SK-N-SH treated with all-trans-retinoic acid at 6 μM for 48 hours (cell line): ENCODE measurements at regions not wholly inside any gene's neighbourhood (a gene's known extent, or its start where the extent isn't known, plus 50 kb on each side); places are given as distances from the start of the nearest gene placed in this dataset.

Experiments
- ATAC-seq: fragments of 200-7000 bp; cut with Tn5 transposase; 3 replicates; pipeline ENCODE4 v1.9.1; 2020; ENCODE audit warnings: mild to moderate bottlenecking, moderate library complexity
- ARNTL ChIP-seq: fragments of 450-650 bp; formaldehyde crosslinking; IDR thresholded peaks from 2 replicates; pipeline ENCODE4 v1.5.0; 2020; ENCODE audit warnings: low read depth, mild to moderate bottlenecking, moderate library complexity, borderline replicate concordance
- BACH2 ChIP-seq: fragments of 250-450 bp; sonication (Bioruptor Pico); IDR thresholded peaks from 2 replicates; pipeline ENCODE4 v1.9.0; 2021; ENCODE audit warnings: mild to moderate bottlenecking, borderline replicate concordance
- CREB5 ChIP-seq: fragments of 250-450 bp; sonication (Bioruptor Pico); IDR thresholded peaks from 2 replicates; pipeline ENCODE4 v1.5.1; 2020; ENCODE audit warnings: low read depth, mild to moderate bottlenecking, moderate library complexity
- CSDC2 ChIP-seq: fragments of 250-450 bp; sonication (Bioruptor Pico); IDR thresholded peaks from 2 replicates; pipeline ENCODE4 v1.5.0; 2020; ENCODE audit warnings: mild to moderate bottlenecking, moderate library complexity
- CSRNP3 ChIP-seq: fragments of 250-450 bp; sonication (Bioruptor Pico); IDR thresholded peaks from 2 replicates; pipeline ENCODE4 v1.5.1; 2021; ENCODE audit warnings: mild to moderate bottlenecking, moderate library complexity
- GLIS3 ChIP-seq: fragments of 250-450 bp; sonication (Bioruptor Pico); IDR thresholded peaks from 2 replicates; pipeline ENCODE4 v1.5.0; 2020; ENCODE audit warnings: mild to moderate bottlenecking, moderate library complexity
- ISL1 ChIP-seq: fragments of 250-450 bp; sonication (Bioruptor Pico); IDR thresholded peaks from 2 replicates; pipeline ENCODE4 v2.1.2; 2022; ENCODE audit warnings: mild to moderate bottlenecking, moderate library complexity
- OSR1 ChIP-seq: fragments of 250-450 bp; sonication (Bioruptor Pico); IDR thresholded peaks from 2 replicates; pipeline ENCODE4 v1.8.0; 2022; ENCODE audit warnings: moderate library complexity, mild to moderate bottlenecking, inconsistent platforms
- PATZ1 ChIP-seq: fragments of 250-450 bp; sonication (Bioruptor Pico); IDR thresholded peaks from 2 replicates; pipeline ENCODE4 v1.8.0; 2020; ENCODE audit warnings: mild to moderate bottlenecking, moderate library complexity, borderline replicate concordance
- POU6F1 ChIP-seq: fragments of 250-450 bp; sonication (Bioruptor Pico); IDR thresholded peaks from 2 replicates; pipeline ENCODE4 v1.8.0; 2021; ENCODE audit warnings: low read depth, mild to moderate bottlenecking, moderate library complexity, borderline replicate concordance
- PPARA ChIP-seq: fragments of 250-450 bp; sonication (Bioruptor Pico); IDR thresholded peaks from 2 replicates; pipeline ENCODE4 v1.5.0; 2020; ENCODE audit warnings: mild to moderate bottlenecking, borderline replicate concordance
- RARB ChIP-seq: fragments of 250-450 bp; sonication (Bioruptor Pico); IDR thresholded peaks from 2 replicates; pipeline ENCODE4 v1.8.0; 2021; ENCODE audit warnings: mild to moderate bottlenecking, moderate library complexity
- TCF4 ChIP-seq: fragments of 250-450 bp; sonication (Bioruptor Pico); IDR thresholded peaks from 2 replicates; pipeline ENCODE4 v1.8.0; 2021; ENCODE audit warnings: mild to moderate bottlenecking, moderate library complexity, borderline replicate concordance
- TOX ChIP-seq: fragments of 250-450 bp; sonication (Bioruptor Pico); IDR thresholded peaks from 2 replicates; pipeline ENCODE4 v1.8.0; 2021; ENCODE audit warnings: mild to moderate bottlenecking, moderate library complexity, borderline replicate concordance
- TSHZ2 ChIP-seq: fragments of 250-450 bp; sonication (Bioruptor Pico); IDR thresholded peaks from 2 replicates; pipeline ENCODE4 v1.5.0; 2020; ENCODE audit warnings: mild to moderate bottlenecking, moderate library complexity
- ZC3H10 ChIP-seq: fragments of 250-450 bp; sonication (Bioruptor Pico); IDR thresholded peaks from 2 replicates; pipeline ENCODE4 v1.5.1; 2021; ENCODE audit warnings: mild to moderate bottlenecking, moderate library complexity
- ZFP3 ChIP-seq: fragments of 250-450 bp; sonication (Bioruptor Pico); IDR thresholded peaks from 2 replicates; pipeline ENCODE4 v1.5.0; 2020; ENCODE audit warnings: mild to moderate bottlenecking, moderate library complexity
- ZFP30 ChIP-seq: fragments of 450-650 bp; formaldehyde crosslinking; IDR thresholded peaks from 2 replicates; pipeline ENCODE4 v1.5.0; 2022; ENCODE audit warnings: mild to moderate bottlenecking, moderate library complexity
- ZNF70 ChIP-seq: fragments of 450-650 bp; formaldehyde crosslinking; IDR thresholded peaks from 2 replicates; pipeline ENCODE4 v1.5.0; 2020; ENCODE audit warnings: mild to moderate bottlenecking, moderate library complexity
- ZNF8 ChIP-seq: fragments of 450-650 bp; formaldehyde crosslinking; IDR thresholded peaks from 2 replicates; pipeline ENCODE4 v1.5.0; 2020; ENCODE audit warnings: mild to moderate bottlenecking, moderate library complexity

GRCh38 chr4:187321711-187322110 is 598.1 kb upstream of the FAT1 start:
- TF ChIP-seq ISL1 (no peak), TCF4 (CRISPR knock-in tag) (no peak), PPARA (CRISPR knock-in tag) (no peak)
- no peak for ATAC-seq

GRCh38 chr4:187332141-187332540 is 608.5 kb upstream of the FAT1 start:
- no peak for TF ChIP-seq ZC3H10 (CRISPR knock-in tag)
- no peak for TF ChIP-seq ISL1
- no peak for TF ChIP-seq TSHZ2 (CRISPR knock-in tag)
- TF ChIP-seq ZNF70 (CRISPR knock-in tag): no peak
- TF ChIP-seq ARNTL (CRISPR knock-in tag): no peak
- no peak for TF ChIP-seq ZFP30 (CRISPR knock-in tag)
- no peak for TF ChIP-seq CSDC2 (CRISPR knock-in tag)
- no peak for TF ChIP-seq PATZ1 (CRISPR knock-in tag)
- no peak for TF ChIP-seq PPARA (CRISPR knock-in tag)
- TF ChIP-seq ZNF8 (CRISPR knock-in tag): no peak
- TF ChIP-seq GLIS3: no peak
- no peak for TF ChIP-seq POU6F1 (CRISPR knock-in tag)
- no peak for TF ChIP-seq TCF4 (CRISPR knock-in tag)
- ATAC-seq: no peak

GRCh38 chr4:187333151-187333550 is 609.5 kb upstream of the FAT1 start:
- no peak for TF ChIP-seq GLIS3
- no peak for TF ChIP-seq ZC3H10 (CRISPR knock-in tag)
- no peak for TF ChIP-seq CREB5 (CRISPR knock-in tag)
- TF ChIP-seq OSR1 (CRISPR knock-in tag): no peak
- no peak for TF ChIP-seq ISL1
- no peak for TF ChIP-seq TSHZ2 (CRISPR knock-in tag)
- TF ChIP-seq PPARA (CRISPR knock-in tag): no peak
- TF ChIP-seq ZFP3 (CRISPR knock-in tag): no peak
- no peak for TF ChIP-seq POU6F1 (CRISPR knock-in tag)
- no peak for TF ChIP-seq RARB (CRISPR knock-in tag)
- no peak for TF ChIP-seq CSRNP3 (CRISPR knock-in tag)
- no peak for TF ChIP-seq PATZ1 (CRISPR knock-in tag)
- no peak for TF ChIP-seq CSDC2 (CRISPR knock-in tag)
- no peak for TF ChIP-seq TOX (CRISPR knock-in tag)
- no peak for TF ChIP-seq BACH2
- no peak for TF ChIP-seq ZFP30 (CRISPR knock-in tag)
- TF ChIP-seq TCF4 (CRISPR knock-in tag): no peak
- no peak for ATAC-seq
